Stimulated activated effector memory CD8-positive, alpha-beta T cell treated with anti-CD3 and anti-CD28 coated beads, Interleukin-12 subunit alpha, Interleukin-12 subunit beta, amount 100 ng/mL, for 72 hours (primary cell): ENCODE measurements at regions not wholly inside any gene's neighbourhood (a gene's known extent, or its start where the extent isn't known, plus 50 kb on each side); places are given as distances from the start of the nearest gene placed in this dataset.

Source experiments
- ATAC-seq: fragments of 150-1000 bp; cut with Tn5 transposase; 2 replicates; pipeline ENCODE4 v1.10.0; 2021
- DNase-seq, 2 donors: peaks; one replicate each; pipeline ENCODE4 v3.0.0; 2021 to 2022; ENCODE audit warnings: low spot score in 2 of 2
- H3K27ac Mint-ChIP-seq: one replicate; pipeline ENCODE4 v1.8.0; 2022; ENCODE audit warnings: mild to moderate bottlenecking, mixed read lengths
- H3K36me3 Mint-ChIP-seq: one replicate; pipeline ENCODE4 v1.8.0; 2022; ENCODE audit warnings: mild to moderate bottlenecking, mixed read lengths
- H3K4me1 Mint-ChIP-seq: one replicate; pipeline ENCODE4 v1.8.0; 2022; ENCODE audit warnings: mixed read lengths
- H3K4me3 Mint-ChIP-seq: one replicate; pipeline ENCODE4 v1.8.0; 2022; ENCODE audit warnings: mild to moderate bottlenecking, mixed read lengths
- H3K9me3 Mint-ChIP-seq: one replicate; pipeline ENCODE4 v1.8.0; 2022; ENCODE audit warnings: mixed read lengths

GRCh38 chrX:84611843-84612636 lies 109.8 kb upstream of the HDX start:
- Mint-ChIP-seq H3K4me1 (no peaks in the 10 kb centered on the region), H3K9me3 (peaks cover 2% of the 10 kb centered on the region), H3K4me3 (no peak overlapping the region), H3K27ac (no peak overlapping the region), H3K36me3 (no peaks in the 10 kb centered on the region)
- ATAC-seq (no peak), DNase-seq (no peak)

GRCh38 chrX:84634201-84634782 lies 132.0 kb upstream of the HDX start:
- Mint-ChIP-seq H3K4me1 (no peaks in the 10 kb centered on the region), H3K9me3 (no peaks in the 10 kb centered on the region), H3K4me3 (no peak overlapping the region), H3K27ac (no peak overlapping the region), H3K36me3 (no peaks in the 10 kb centered on the region)
- no peak for ATAC-seq
- DNase-seq: no peak

GRCh38 chrX:84666086-84666485 lies 163.8 kb upstream of the HDX start:
- Mint-ChIP-seq H3K27ac (no peak overlapping the region), H3K36me3 (no peaks in the 10 kb centered on the region), H3K4me3 (no peak overlapping the region), H3K9me3 (peaks cover 2% of the 10 kb centered on the region), H3K4me1 (no peaks in the 10 kb centered on the region)
- DNase-seq (no peak), ATAC-seq (no peak)

GRCh38 chrX:84690228-84690627 lies 188.0 kb upstream of the HDX start:
- ATAC-seq: no peak
- no peak overlapping the region for H3K27ac Mint-ChIP-seq
- H3K9me3 Mint-ChIP-seq: peaks cover 5% of the 10 kb centered on the region
- H3K36me3 Mint-ChIP-seq: no peaks in the 10 kb centered on the region
- H3K4me1 Mint-ChIP-seq: no peaks in the 10 kb centered on the region
- no peak for DNase-seq
- H3K4me3 Mint-ChIP-seq: no peak overlapping the region

- no peak overlapping the region for H3K27ac Mint-ChIP-seq
- no peaks in the 10 kb centered on the region for H3K4me1 Mint-ChIP-seq
- no peak overlapping the region for H3K4me3 Mint-ChIP-seq
- DNase-seq (no peak), ATAC-seq (no peak)
- peaks cover 3% of the 10 kb centered on the region for H3K9me3 Mint-ChIP-seq
- H3K36me3 Mint-ChIP-seq: no peaks in the 10 kb centered on the region
Measured at GRCh38 chrX:84709987-84710386, 207.7 kb upstream of the HDX start.

GRCh38 chrX:84710611-84711010 lies 208.4 kb upstream of the HDX start:
- H3K4me3 Mint-ChIP-seq: no peak overlapping the region
- DNase-seq (no peak), ATAC-seq (no peak)
- H3K27ac Mint-ChIP-seq: no peak overlapping the region
- peaks cover 3% of the 10 kb centered on the region for H3K9me3 Mint-ChIP-seq
- no peaks in the 10 kb centered on the region for H3K36me3 Mint-ChIP-seq
- H3K4me1 Mint-ChIP-seq: no peaks in the 10 kb centered on the region

GRCh38 chrX:84712621-84713020 lies 210.4 kb upstream of the HDX start:
- DNase-seq (no peak), ATAC-seq (no peak)
- no peak overlapping the region for H3K27ac Mint-ChIP-seq
- no peaks in the 10 kb centered on the region for H3K4me1 Mint-ChIP-seq
- no peak overlapping the region for H3K4me3 Mint-ChIP-seq
- H3K36me3 Mint-ChIP-seq: no peaks in the 10 kb centered on the region
- H3K9me3 Mint-ChIP-seq: peaks cover 3% of the 10 kb centered on the region

- H3K27ac Mint-ChIP-seq: no peak overlapping the region
- DNase-seq: no peak
- no peaks in the 10 kb centered on the region for H3K36me3 Mint-ChIP-seq
- no peak overlapping the region for H3K4me3 Mint-ChIP-seq
- no peaks in the 10 kb centered on the region for H3K4me1 Mint-ChIP-seq
- H3K9me3 Mint-ChIP-seq: no peaks in the 10 kb centered on the region
- ATAC-seq: no peak
Measured at GRCh38 chrX:84715315-84715714, 213.1 kb upstream of the HDX start.

GRCh38 chrX:84717343-84717742 lies 215.1 kb upstream of the HDX start:
- DNase-seq (no peak), ATAC-seq (no peak)
- Mint-ChIP-seq H3K4me1 (no peaks in the 10 kb centered on the region), H3K36me3 (no peaks in the 10 kb centered on the region), H3K4me3 (no peak overlapping the region), H3K27ac (no peak overlapping the region), H3K9me3 (no peaks in the 10 kb centered on the region)

GRCh38 chrX:84721416-84721815 lies 219.2 kb upstream of the HDX start:
- no peaks in the 10 kb centered on the region for H3K4me1 Mint-ChIP-seq
- H3K4me3 Mint-ChIP-seq: no peak overlapping the region
- peaks cover 2% of the 10 kb centered on the region for H3K9me3 Mint-ChIP-seq
- DNase-seq (no peak), ATAC-seq (no peak)
- no peaks in the 10 kb centered on the region for H3K36me3 Mint-ChIP-seq
- no peak overlapping the region for H3K27ac Mint-ChIP-seq

GRCh38 chrX:84724576-84724975 lies 222.3 kb upstream of the HDX start:
- ATAC-seq (no peak), DNase-seq (no peak)
- no peaks in the 10 kb centered on the region for H3K4me1 Mint-ChIP-seq
- H3K36me3 Mint-ChIP-seq: no peaks in the 10 kb centered on the region
- no peak overlapping the region for H3K4me3 Mint-ChIP-seq
- H3K9me3 Mint-ChIP-seq: peaks cover 2% of the 10 kb centered on the region
- no peak overlapping the region for H3K27ac Mint-ChIP-seq

- H3K9me3 Mint-ChIP-seq: peaks cover 3% of the 10 kb centered on the region
- no peak overlapping the region for H3K4me3 Mint-ChIP-seq
- H3K36me3 Mint-ChIP-seq: no peaks in the 10 kb centered on the region
- DNase-seq: no peak
- ATAC-seq: no peak
- no peak overlapping the region for H3K27ac Mint-ChIP-seq
- no peaks in the 10 kb centered on the region for H3K4me1 Mint-ChIP-seq
Measured at GRCh38 chrX:84729408-84729807, 227.2 kb upstream of the HDX start.

GRCh38 chrX:84729809-84730208 lies 227.6 kb upstream of the HDX start:
- DNase-seq: peak in 1 of 2 donors; percentile 44

GRCh38 chrX:84735025-84735424 lies 232.8 kb upstream of the HDX start:
- DNase-seq: no peak
- Mint-ChIP-seq H3K9me3 (peaks cover 9% of the 10 kb centered on the region), H3K4me3 (no peak overlapping the region), H3K36me3 (no peaks in the 10 kb centered on the region), H3K27ac (no peak overlapping the region), H3K4me1 (no peaks in the 10 kb centered on the region)
- ATAC-seq: no peak

More at GRCh38 chrX:84729809-84730208, 227.6 kb upstream of the HDX start:
- Mint-ChIP-seq H3K36me3 (no peaks in the 10 kb centered on the region), H3K9me3 (peaks cover 3% of the 10 kb centered on the region), H3K27ac (no peak overlapping the region), H3K4me1 (no peaks in the 10 kb centered on the region), H3K4me3 (no peak overlapping the region)
- ATAC-seq: peak; percentile 46

GRCh38 chrX:84737471-84737871 lies 235.2 kb upstream of the HDX start:
- Mint-ChIP-seq H3K36me3 (no peaks in the 10 kb centered on the region), H3K4me1 (no peaks in the 10 kb centered on the region), H3K4me3 (no peak overlapping the region), H3K9me3 (peaks cover 9% of the 10 kb centered on the region), H3K27ac (no peak overlapping the region)
- no peak for DNase-seq
- no peak for ATAC-seq

- no peak overlapping the region for H3K4me3 Mint-ChIP-seq
- H3K4me1 Mint-ChIP-seq: no peaks in the 10 kb centered on the region
- H3K36me3 Mint-ChIP-seq: no peaks in the 10 kb centered on the region
- ATAC-seq (no peak), DNase-seq (no peak)
- no peak overlapping the region for H3K27ac Mint-ChIP-seq
- H3K9me3 Mint-ChIP-seq: peaks cover 3% of the 10 kb centered on the region
Measured at GRCh38 chrX:84747516-84747915, 245.3 kb upstream of the HDX start.
